C4-2B (cell line): ENCODE measurements at regions not wholly inside any gene's neighbourhood (a gene's known extent, or its start where the extent isn't known, plus 50 kb on each side); places are given as distances from the start of the nearest gene placed in this dataset.
"Not testable (repeated sequence)": the region's sequence is repeated elsewhere in the genome, so short reads cannot be mapped to it uniquely, and the experiment has no call there.

Experiments used
- H3K27ac ChIP-seq: fragments of 450-650 bp; 2 replicates; pipeline ENCODE4 v1.5.1; 2017
- CTCF ChIP-seq: fragments of 450-650 bp; conservative IDR thresholded peaks from 2 replicates; pipeline ENCODE4 v1.5.1; 2017; ENCODE audit warnings: mild to moderate bottlenecking
- ZFX ChIP-seq: fragments of 450-650 bp; IDR thresholded peaks from 2 replicates; pipeline ENCODE4 v1.6.1; 2017

- no peak overlapping the region for H3K27ac ChIP-seq
- TF ChIP-seq CTCF = no peak
- TF ChIP-seq ZFX = no peak
These were observed 239.0 kb downstream of the FGF10 start for GRCh38 chr5:44150075-44150723.

GRCh38 chr5:44117947-44118346 is 271.3 kb downstream of the FGF10 start:
- not testable (repeated sequence) for H3K27ac ChIP-seq

DNA sequence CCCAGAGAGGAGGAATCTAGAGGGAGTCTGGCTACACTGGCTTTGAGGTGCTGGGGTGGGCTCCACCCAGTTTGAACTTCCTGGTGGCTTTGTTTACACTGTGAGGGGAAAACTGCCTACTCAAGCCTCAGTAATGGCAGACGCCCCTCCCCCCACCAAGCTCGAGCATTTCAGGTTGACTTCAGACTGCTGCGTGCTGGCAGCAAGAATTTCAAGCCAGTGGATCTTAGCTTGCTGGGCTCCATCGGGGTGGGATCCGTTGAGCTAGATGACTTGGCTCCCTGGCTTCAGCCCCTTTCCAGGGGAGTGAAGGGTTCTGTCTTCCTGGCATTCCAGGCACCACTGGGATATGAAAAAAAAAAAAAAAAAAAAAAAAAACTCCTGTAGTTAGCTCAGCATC is 281.0 kb downstream of the FGF10 start:
- not testable (repeated sequence) for H3K27ac ChIP-seq

- H3K27ac ChIP-seq = no peak overlapping the region
- TF ChIP-seq ZFX (no peak), CTCF (no peak)
These were observed 289.6 kb downstream of the FGF10 start for GRCh38 chr5:44099643-44100042.

DNA sequence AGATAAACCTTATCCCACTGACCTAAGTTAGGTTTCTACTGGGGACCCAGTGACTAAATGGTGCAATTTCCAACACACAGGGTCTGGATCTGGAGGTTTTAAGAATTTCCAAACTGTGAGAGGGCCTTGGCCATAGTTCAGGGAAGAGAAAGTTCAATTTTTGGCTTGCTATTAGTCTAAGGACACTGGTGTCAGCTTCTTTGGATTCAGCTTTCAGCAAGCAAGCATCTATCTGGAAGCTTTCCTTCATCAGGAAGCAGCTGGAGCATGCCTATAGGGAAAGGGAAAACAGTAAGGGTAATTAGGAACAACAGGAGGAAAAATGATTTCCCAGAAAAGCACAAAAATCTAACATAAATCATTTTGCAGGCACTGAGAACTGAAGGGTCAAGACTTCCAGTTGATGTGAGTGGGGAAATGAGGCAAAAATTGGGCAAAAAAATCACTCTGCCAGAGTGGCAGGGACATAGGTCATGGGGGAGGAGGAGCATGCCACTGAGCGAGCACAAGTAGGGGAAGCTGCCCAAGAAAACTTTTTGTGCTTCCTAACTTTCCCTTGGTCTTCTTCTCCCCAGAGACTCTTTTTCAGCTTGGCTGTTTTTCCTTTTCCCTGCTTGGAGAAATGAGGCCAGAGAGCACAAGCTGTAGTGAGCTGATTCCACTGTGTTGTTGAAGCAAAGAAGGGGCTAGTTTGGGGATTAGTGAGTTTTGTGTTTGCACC is 299.6 kb downstream of the FGF10 start:
- H3K27ac ChIP-seq = no peak overlapping the region
- TF ChIP-seq CTCF = no peak
- no peak for TF ChIP-seq ZFX

- TF ChIP-seq ZFX (no peak), CTCF (no peak)
- H3K27ac ChIP-seq = no peak overlapping the region
These were observed 304.1 kb downstream of the FGF10 start for GRCh38 chr5:44085083-44085482.

- not testable (repeated sequence) for H3K27ac ChIP-seq
These were observed 314.7 kb downstream of the FGF10 start for GRCh38 chr5:44074547-44074946.

- no peak overlapping the region for H3K27ac ChIP-seq
- no peak for TF ChIP-seq ZFX
- TF ChIP-seq CTCF = no peak
These were observed 337.6 kb downstream of the FGF10 start for GRCh38 chr5:44051591-44051990.

DNA sequence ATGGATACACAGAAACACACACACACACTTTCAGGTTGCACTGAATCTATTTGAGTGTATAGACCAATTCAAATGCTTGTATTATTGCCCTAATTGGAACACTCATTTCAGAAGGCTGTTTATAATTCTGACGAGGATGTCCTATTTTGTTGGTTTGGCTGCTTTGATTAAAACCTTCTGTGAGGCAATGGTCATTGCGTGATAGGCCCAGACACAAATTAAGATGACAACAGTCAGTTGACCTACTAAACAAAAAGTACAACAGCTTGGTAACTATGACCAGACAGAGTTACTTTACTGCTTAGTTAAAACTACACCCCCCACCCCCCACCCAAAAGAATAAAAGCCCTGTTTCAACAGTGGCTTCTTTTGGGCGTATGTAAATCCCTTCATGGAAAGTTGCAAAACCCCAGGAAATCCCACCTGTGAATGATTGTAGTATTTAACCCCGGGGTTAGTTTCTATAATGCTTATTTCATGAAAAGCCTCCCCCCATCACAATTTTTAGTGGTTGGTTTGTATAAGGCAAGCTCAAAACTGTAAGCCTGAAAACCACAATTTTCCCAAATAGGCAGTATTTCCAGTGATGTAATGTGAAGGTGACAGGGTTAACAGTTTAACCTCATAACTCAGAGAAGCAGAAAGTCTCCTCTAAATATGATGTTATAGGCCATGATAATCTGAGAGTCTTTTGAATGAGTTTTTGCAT is 340.8 kb downstream of the FGF10 start:
- TF ChIP-seq CTCF (no peak), ZFX (no peak)
- no peak overlapping the region for H3K27ac ChIP-seq
